Neural cell (in vitro differentiated cells): ENCODE measurements at regions not wholly inside any gene's neighbourhood (a gene's known extent, or its start where the extent isn't known, plus 50 kb on each side); places are given as distances from the start of the nearest gene placed in this dataset.

Experiments
- H2AFZ ChIP-seq: fragments of 200-600, 300-800 bp; sonication (generic), shearing (Covaris generic); 2 replicates; pipeline ENCODE4 v1.6.0; 2014; ENCODE audit warnings: low read depth, mild to moderate bottlenecking, antibody characterized with exemption, low read length, moderate library complexity
- H3F3A ChIP-seq: fragments of 200-600 bp; shearing (Covaris generic); 2 replicates; pipeline ENCODE4 v1.6.1; 2016; ENCODE audit warnings: mild to moderate bottlenecking, moderate library complexity, mixed read lengths, antibody characterized with exemption, low read length; ENCODE audit not compliant: insufficient read depth, poor library complexity, severe bottlenecking
- H3K27ac ChIP-seq: fragments of 200-600, 300-800 bp; sonication (generic), shearing (Covaris generic); 2 replicates; pipeline ENCODE4 v1.5.1; 2014; ENCODE audit warnings: mild to moderate bottlenecking, low read length, moderate library complexity
- H3K27me3 ChIP-seq: fragments of 300-800, 200-600 bp; sonication (generic), shearing (Covaris generic); 2 replicates; pipeline ENCODE4 v1.6.0; 2014; ENCODE audit warnings: mild to moderate bottlenecking, low read depth, low read length, moderate library complexity; ENCODE audit not compliant: insufficient read depth
- H3K36me3 ChIP-seq: fragments of 300-800, 200-600 bp; sonication (generic), shearing (Covaris generic); 2 replicates; pipeline ENCODE4 v1.5.1; 2014; ENCODE audit warnings: mild to moderate bottlenecking, antibody characterized with exemption, low read length, moderate library complexity; ENCODE audit not compliant: insufficient read depth
- H3K4me2 ChIP-seq: fragments of 300-800, 200-600 bp; sonication (generic), shearing (Covaris generic); 2 replicates; pipeline ENCODE4 v1.6.0; 2014; ENCODE audit warnings: mild to moderate bottlenecking, low read length
- H3K4me3 ChIP-seq: fragments of 300-800, 200-600 bp; sonication (generic), shearing (Covaris generic); 2 replicates; pipeline ENCODE4 v1.5.1; 2014; ENCODE audit warnings: mild to moderate bottlenecking, low read length, moderate library complexity
- H3K79me2 ChIP-seq: fragments of 200-600 bp; shearing (Covaris generic); replicated peaks from 2 replicates; pipeline ENCODE4 v1.6.0; 2014; ENCODE audit warnings: mild to moderate bottlenecking, low read length, moderate library complexity; ENCODE audit not compliant: insufficient read depth
- H3K9ac ChIP-seq: fragments of 300-800, 200-600 bp; sonication (generic), shearing (Covaris generic); 2 replicates; pipeline ENCODE4 v1.6.1; 2016; ENCODE audit warnings: mild to moderate bottlenecking, low read length, mixed read lengths
- H3K9me2 ChIP-seq: fragments of 200-600 bp; shearing (Covaris generic); 2 replicates; pipeline ENCODE4 v1.6.1; 2016; ENCODE audit warnings: mild to moderate bottlenecking, low read length, mixed read lengths; ENCODE audit not compliant: insufficient read depth
- H3K9me3 ChIP-seq: fragments of 200-600, 300-800 bp; sonication (generic), shearing (Covaris generic); 2 replicates; pipeline ENCODE4 v1.6.1; 2016; ENCODE audit warnings: mild to moderate bottlenecking, mixed run types, low read length, moderate library complexity, mixed read lengths
- H4K20me1 ChIP-seq: fragments of 200-600 bp; shearing (Covaris generic); 2 replicates; pipeline ENCODE4 v1.6.1; 2016; ENCODE audit warnings: mild to moderate bottlenecking, mixed run types; ENCODE audit not compliant: insufficient read depth
- EP300 ChIP-seq: fragments of 450-650 bp; conservative IDR thresholded peaks from 2 replicates; pipeline ENCODE4 v1.6.1; 2014; ENCODE audit warnings: antibody characterized with exemption, mild to moderate bottlenecking, moderate library complexity; ENCODE audit not compliant: poor library complexity, severe bottlenecking
- EZH2 ChIP-seq: fragments of 200-600, 300-800 bp; shearing (Covaris generic), sonication (generic); IDR thresholded peaks from 2 replicates; pipeline ENCODE4 v1.6.1; 2014; ENCODE audit warnings: antibody characterized with exemption, low read length, borderline replicate concordance, mild to moderate bottlenecking; ENCODE audit not compliant: insufficient read depth, poor library complexity, severe bottlenecking
- MXI1 ChIP-seq: fragments of 450-650 bp; conservative IDR thresholded peaks from 2 replicates; pipeline ENCODE4 v1.6.1; 2014; ENCODE audit warnings: antibody characterized with exemption, mild to moderate bottlenecking; ENCODE audit not compliant: poor library complexity, severe bottlenecking
- POLR2AphosphoS5 ChIP-seq: IDR thresholded peaks from 2 replicates; pipeline ENCODE4 v1.6.1; 2012
- RAD21 ChIP-seq: fragments of 450-650 bp; conservative IDR thresholded peaks from 2 replicates; pipeline ENCODE4 v1.6.1; 2014; ENCODE audit warnings: antibody characterized with exemption, mild to moderate bottlenecking, moderate library complexity
- SMC3 ChIP-seq: fragments of 450-650 bp; conservative IDR thresholded peaks from 2 replicates; pipeline ENCODE4 v1.6.1; 2014; ENCODE audit warnings: antibody characterized with exemption, mild to moderate bottlenecking, moderate library complexity; ENCODE audit not compliant: poor library complexity
- TAF1 ChIP-seq: IDR thresholded peaks from 2 replicates; pipeline ENCODE4 v1.6.1; 2012; ENCODE audit warnings: low read depth
- TF ChIP-seq, protein P1 (sequence below): IDR thresholded peaks from 2 replicates; pipeline ENCODE4 v1.6.1; 2012; ENCODE audit warnings: borderline replicate concordance
- TF ChIP-seq, protein P2 (sequence below): fragments of 450-650 bp; IDR thresholded peaks from 2 replicates; pipeline ENCODE4 v1.5.1; 2014; ENCODE audit warnings: antibody characterized with exemption, mild to moderate bottlenecking, moderate library complexity; ENCODE audit not compliant: poor library complexity, severe bottlenecking

DNA sequence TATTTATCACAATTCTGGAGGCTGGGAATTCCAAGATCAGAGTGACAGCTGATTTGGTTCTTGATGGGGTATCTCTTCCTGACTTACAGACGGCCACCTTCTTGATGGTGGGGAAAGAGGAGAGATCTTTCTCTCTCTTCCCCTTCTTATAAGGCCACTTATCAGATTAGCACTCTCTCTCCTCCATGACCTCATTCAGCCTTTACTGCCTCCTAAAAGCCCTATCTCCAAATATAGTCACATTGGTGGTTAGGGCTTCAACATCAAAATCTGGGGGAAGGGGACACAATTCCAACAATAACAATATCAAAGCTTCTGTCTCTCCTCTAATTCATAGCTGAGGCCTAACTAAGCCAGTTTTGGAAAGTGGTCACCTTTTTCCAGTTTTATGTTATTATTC, 91.7 kb upstream of the MBNL1 start:
- Histone ChIP-seq H4K20me1 (no peaks in the 10 kb centered on the region), H3K9me3 (no peaks in the 10 kb centered on the region), H2AFZ (no peak overlapping the region), H3K27me3 (no peaks in the 10 kb centered on the region), H3K4me3 (no peak overlapping the region), H3K79me2 (no peaks in the 10 kb centered on the region), H3K9ac (no peak overlapping the region), H3K9me2 (no peaks in the 10 kb centered on the region), H3F3A (no peaks in the 10 kb centered on the region), H3K36me3 (no peaks in the 10 kb centered on the region), H3K4me2 (no peak overlapping the region), H3K27ac (no peak overlapping the region)
- no peak for TF ChIP-seq POLR2AphosphoS5
- no peak for TF ChIP-seq SMC3
- TF ChIP-seq, protein P1, sequence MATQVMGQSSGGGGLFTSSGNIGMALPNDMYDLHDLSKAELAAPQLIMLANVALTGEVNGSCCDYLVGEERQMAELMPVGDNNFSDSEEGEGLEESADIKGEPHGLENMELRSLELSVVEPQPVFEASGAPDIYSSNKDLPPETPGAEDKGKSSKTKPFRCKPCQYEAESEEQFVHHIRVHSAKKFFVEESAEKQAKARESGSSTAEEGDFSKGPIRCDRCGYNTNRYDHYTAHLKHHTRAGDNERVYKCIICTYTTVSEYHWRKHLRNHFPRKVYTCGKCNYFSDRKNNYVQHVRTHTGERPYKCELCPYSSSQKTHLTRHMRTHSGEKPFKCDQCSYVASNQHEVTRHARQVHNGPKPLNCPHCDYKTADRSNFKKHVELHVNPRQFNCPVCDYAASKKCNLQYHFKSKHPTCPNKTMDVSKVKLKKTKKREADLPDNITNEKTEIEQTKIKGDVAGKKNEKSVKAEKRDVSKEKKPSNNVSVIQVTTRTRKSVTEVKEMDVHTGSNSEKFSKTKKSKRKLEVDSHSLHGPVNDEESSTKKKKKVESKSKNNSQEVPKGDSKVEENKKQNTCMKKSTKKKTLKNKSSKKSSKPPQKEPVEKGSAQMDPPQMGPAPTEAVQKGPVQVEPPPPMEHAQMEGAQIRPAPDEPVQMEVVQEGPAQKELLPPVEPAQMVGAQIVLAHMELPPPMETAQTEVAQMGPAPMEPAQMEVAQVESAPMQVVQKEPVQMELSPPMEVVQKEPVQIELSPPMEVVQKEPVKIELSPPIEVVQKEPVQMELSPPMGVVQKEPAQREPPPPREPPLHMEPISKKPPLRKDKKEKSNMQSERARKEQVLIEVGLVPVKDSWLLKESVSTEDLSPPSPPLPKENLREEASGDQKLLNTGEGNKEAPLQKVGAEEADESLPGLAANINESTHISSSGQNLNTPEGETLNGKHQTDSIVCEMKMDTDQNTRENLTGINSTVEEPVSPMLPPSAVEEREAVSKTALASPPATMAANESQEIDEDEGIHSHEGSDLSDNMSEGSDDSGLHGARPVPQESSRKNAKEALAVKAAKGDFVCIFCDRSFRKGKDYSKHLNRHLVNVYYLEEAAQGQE = no peak
- no peak for TF ChIP-seq EZH2
- TF ChIP-seq MXI1 = no peak
- TF ChIP-seq TAF1 = no peak
- TF ChIP-seq RAD21 = no peak
- no peak for TF ChIP-seq EP300
- TF ChIP-seq, protein P2, sequence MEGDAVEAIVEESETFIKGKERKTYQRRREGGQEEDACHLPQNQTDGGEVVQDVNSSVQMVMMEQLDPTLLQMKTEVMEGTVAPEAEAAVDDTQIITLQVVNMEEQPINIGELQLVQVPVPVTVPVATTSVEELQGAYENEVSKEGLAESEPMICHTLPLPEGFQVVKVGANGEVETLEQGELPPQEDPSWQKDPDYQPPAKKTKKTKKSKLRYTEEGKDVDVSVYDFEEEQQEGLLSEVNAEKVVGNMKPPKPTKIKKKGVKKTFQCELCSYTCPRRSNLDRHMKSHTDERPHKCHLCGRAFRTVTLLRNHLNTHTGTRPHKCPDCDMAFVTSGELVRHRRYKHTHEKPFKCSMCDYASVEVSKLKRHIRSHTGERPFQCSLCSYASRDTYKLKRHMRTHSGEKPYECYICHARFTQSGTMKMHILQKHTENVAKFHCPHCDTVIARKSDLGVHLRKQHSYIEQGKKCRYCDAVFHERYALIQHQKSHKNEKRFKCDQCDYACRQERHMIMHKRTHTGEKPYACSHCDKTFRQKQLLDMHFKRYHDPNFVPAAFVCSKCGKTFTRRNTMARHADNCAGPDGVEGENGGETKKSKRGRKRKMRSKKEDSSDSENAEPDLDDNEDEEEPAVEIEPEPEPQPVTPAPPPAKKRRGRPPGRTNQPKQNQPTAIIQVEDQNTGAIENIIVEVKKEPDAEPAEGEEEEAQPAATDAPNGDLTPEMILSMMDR = no peak

DNA sequence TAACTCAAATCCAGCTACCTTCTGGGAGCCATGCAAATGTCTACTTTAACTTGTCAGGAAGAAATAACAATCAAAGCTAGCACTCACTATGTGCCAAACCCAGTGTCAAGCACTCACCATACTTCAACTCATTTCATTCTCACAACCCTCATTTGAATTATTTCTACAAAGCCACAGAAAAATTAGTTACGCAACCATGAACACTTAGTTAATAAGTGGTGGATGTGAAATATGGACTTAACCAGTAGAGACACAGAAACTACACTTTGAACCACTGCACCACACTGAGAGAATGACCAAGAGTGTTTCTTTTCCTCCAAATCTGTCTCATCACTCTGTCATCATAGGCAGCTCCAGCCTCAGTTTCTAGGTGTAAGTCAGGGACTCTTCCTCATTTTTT, 91.0 kb upstream of the MBNL1 start:
- no peaks in the 10 kb centered on the region for H3K36me3 ChIP-seq
- no peaks in the 10 kb centered on the region for H3K79me2 ChIP-seq
- no peak for TF ChIP-seq SMC3
- TF ChIP-seq TAF1 = no peak
- TF ChIP-seq MXI1 = no peak
- TF ChIP-seq RAD21 = no peak
- TF ChIP-seq, protein P2 = no peak
- TF ChIP-seq EP300 = no peak
- TF ChIP-seq, protein P1 = no peak
- TF ChIP-seq EZH2 = no peak
- no peak for TF ChIP-seq POLR2AphosphoS5
- H3K9ac ChIP-seq = no peak overlapping the region
- H3K9me3 ChIP-seq = no peaks in the 10 kb centered on the region
- no peaks in the 10 kb centered on the region for H3K27me3 ChIP-seq
- no peak overlapping the region for H2AFZ ChIP-seq
- no peaks in the 10 kb centered on the region for H4K20me1 ChIP-seq
- H3K4me3 ChIP-seq = no peak overlapping the region
- no peak overlapping the region for H3K4me2 ChIP-seq
- no peaks in the 10 kb centered on the region for H3K9me2 ChIP-seq
- H3K27ac ChIP-seq = no peak overlapping the region
- H3F3A ChIP-seq = no peaks in the 10 kb centered on the region
